ENCODE measurements at regions not wholly inside any gene's neighbourhood (a gene's known extent, or its start where the extent isn't known, plus 50 kb on each side); places are given as distances from the start of the nearest gene placed in this dataset.

- TF ChIP-seq ZHX2 (IDR thresholded peaks at IDR 0.05; ENCODE audit: low read depth) (no peak), ZHX2 (CRISPR knock-in tag; IDR thresholded peaks at IDR 0.05; ENCODE audit: borderline replicate concordance) (no peak), ZMYM3 (CRISPR knock-in tag; IDR thresholded peaks at IDR 0.05) (no peak), PLSCR1 (CRISPR knock-in tag; IDR thresholded peaks at IDR 0.05; ENCODE audit: borderline replicate concordance) (no peak)
These were observed 205.6 kb downstream of the TUSC1 start (continued) for GRCh38 chr9:25472681-25473080.

- ATAC-seq (no peak), DNase-seq (ENCODE audit: low spot score) (no peak), FAIRE-seq (no peak)
- H2AFZ ChIP-seq (ENCODE audit: low read length) = no peak overlapping the region
- H3K79me2 ChIP-seq (ENCODE audit: insufficient read depth, low read length) = no peaks in the 10 kb centered on the region
- peaks cover 85% of the 10 kb centered on the region for H3K9me3 ChIP-seq (ENCODE audit: low read length)
- H3K27ac ChIP-seq (ENCODE audit: extremely low read length, insufficient read depth, low read length) = no peak overlapping the region
- no CpG with 5 or more reads among the region's 4 CpGs for WGBS (ENCODE audit: low lambda C conversion rate)
- POLR2A ChIA-PET = no interaction called here
- H4K20me1 ChIP-seq (ENCODE audit: insufficient read depth, low read length) = no peaks in the 10 kb centered on the region
- in situ Hi-C loops (cut with HindIII; ENCODE audit: extremely low pct_ligation_motif_present, low pct_unique_long_range_greater_than_20kb) = no loop called here
- no peak overlapping the region for H3K9ac ChIP-seq (ENCODE audit: insufficient read depth, low read depth, low read length)
- no TSS peak for BruUV-seq (replicated peaks)
- no peaks in the 10 kb centered on the region for H3K27me3 ChIP-seq (ENCODE audit: control insufficient read depth in 1 of 2, insufficient read depth in 2 of 2, low read length in 2 of 2)
- intact Hi-C loops (cut with micrococcal nuclease; ENCODE audit: unreplicated experiment) = no loop called here
- no peaks in the 10 kb centered on the region for H3K4me1 ChIP-seq (ENCODE audit: insufficient read depth, low read length)
- H3K4me2 ChIP-seq (ENCODE audit: low read depth, low read length) = no peak overlapping the region
- no peaks in the 10 kb centered on the region for H3K36me3 ChIP-seq (replicated peaks in 1 of 2; ENCODE audit: control insufficient read depth in 1 of 2, insufficient read depth in 2 of 2, low read length in 2 of 2)
- H3K4me3 ChIP-seq (replicated peaks in 1 of 3; ENCODE audit: insufficient read depth in 1 of 3, low read depth in 2 of 3, low read length in 3 of 3) = no peak overlapping the region
- TF ChIP-seq JUNB (CRISPR knock-in tag; IDR thresholded peaks at IDR 0.05; ENCODE audit: borderline replicate concordance) (no peak), NFE2L2 (IDR thresholded peaks at IDR 0.05; ENCODE audit: low read length) (peak; percentile 16; the same call in 1 of the 2 replicates), HIC2 (CRISPR knock-in tag; IDR thresholded peaks at IDR 0.05; ENCODE audit: low read depth) (no peak), HNRNPUL1 (IDR thresholded peaks at IDR 0.05; ENCODE audit: low read depth, low read length) (no peak)
- CTCF ChIA-PET (ENCODE audit: low intra/inter-chr PET ratio, low total read pairs) = no interaction called here
These were observed 206.1 kb downstream of the TUSC1 start for GRCh38 chr9:25472085-25472607.

Measured in HepG2 (cell line).